Neural cell (in vitro differentiated cells): ENCODE measurements at regions not wholly inside any gene's neighbourhood (a gene's known extent, or its start where the extent isn't known, plus 50 kb on each side); places are given as distances from the start of the nearest gene placed in this dataset.

ENCODE experiments used
- H2AFZ ChIP-seq: fragments of 200-600, 300-800 bp; sonication (generic), shearing (Covaris generic); 2 replicates; pipeline ENCODE4 v1.6.0; 2014; ENCODE audit warnings: low read depth, mild to moderate bottlenecking, antibody characterized with exemption, low read length, moderate library complexity
- H3F3A ChIP-seq: fragments of 200-600 bp; shearing (Covaris generic); 2 replicates; pipeline ENCODE4 v1.6.1; 2016; ENCODE audit warnings: mild to moderate bottlenecking, moderate library complexity, mixed read lengths, antibody characterized with exemption, low read length; ENCODE audit not compliant: insufficient read depth, poor library complexity, severe bottlenecking
- H3K27ac ChIP-seq: fragments of 200-600, 300-800 bp; sonication (generic), shearing (Covaris generic); 2 replicates; pipeline ENCODE4 v1.5.1; 2014; ENCODE audit warnings: mild to moderate bottlenecking, low read length, moderate library complexity
- H3K27me3 ChIP-seq: fragments of 300-800, 200-600 bp; sonication (generic), shearing (Covaris generic); 2 replicates; pipeline ENCODE4 v1.6.0; 2014; ENCODE audit warnings: mild to moderate bottlenecking, low read depth, low read length, moderate library complexity; ENCODE audit not compliant: insufficient read depth
- H3K36me3 ChIP-seq: fragments of 300-800, 200-600 bp; sonication (generic), shearing (Covaris generic); 2 replicates; pipeline ENCODE4 v1.5.1; 2014; ENCODE audit warnings: mild to moderate bottlenecking, antibody characterized with exemption, low read length, moderate library complexity; ENCODE audit not compliant: insufficient read depth
- H3K4me2 ChIP-seq: fragments of 300-800, 200-600 bp; sonication (generic), shearing (Covaris generic); 2 replicates; pipeline ENCODE4 v1.6.0; 2014; ENCODE audit warnings: mild to moderate bottlenecking, low read length
- H3K4me3 ChIP-seq: fragments of 300-800, 200-600 bp; sonication (generic), shearing (Covaris generic); 2 replicates; pipeline ENCODE4 v1.5.1; 2014; ENCODE audit warnings: mild to moderate bottlenecking, low read length, moderate library complexity
- H3K79me2 ChIP-seq: fragments of 200-600 bp; shearing (Covaris generic); replicated peaks from 2 replicates; pipeline ENCODE4 v1.6.0; 2014; ENCODE audit warnings: mild to moderate bottlenecking, low read length, moderate library complexity; ENCODE audit not compliant: insufficient read depth
- H3K9ac ChIP-seq: fragments of 300-800, 200-600 bp; sonication (generic), shearing (Covaris generic); 2 replicates; pipeline ENCODE4 v1.6.1; 2016; ENCODE audit warnings: mild to moderate bottlenecking, low read length, mixed read lengths
- H3K9me2 ChIP-seq: fragments of 200-600 bp; shearing (Covaris generic); 2 replicates; pipeline ENCODE4 v1.6.1; 2016; ENCODE audit warnings: mild to moderate bottlenecking, low read length, mixed read lengths; ENCODE audit not compliant: insufficient read depth
- H3K9me3 ChIP-seq: fragments of 200-600, 300-800 bp; sonication (generic), shearing (Covaris generic); 2 replicates; pipeline ENCODE4 v1.6.1; 2016; ENCODE audit warnings: mild to moderate bottlenecking, mixed run types, low read length, moderate library complexity, mixed read lengths
- H4K20me1 ChIP-seq: fragments of 200-600 bp; shearing (Covaris generic); 2 replicates; pipeline ENCODE4 v1.6.1; 2016; ENCODE audit warnings: mild to moderate bottlenecking, mixed run types; ENCODE audit not compliant: insufficient read depth
- EP300 ChIP-seq: fragments of 450-650 bp; conservative IDR thresholded peaks from 2 replicates; pipeline ENCODE4 v1.6.1; 2014; ENCODE audit warnings: antibody characterized with exemption, mild to moderate bottlenecking, moderate library complexity; ENCODE audit not compliant: poor library complexity, severe bottlenecking
- EZH2 ChIP-seq: fragments of 200-600, 300-800 bp; shearing (Covaris generic), sonication (generic); IDR thresholded peaks from 2 replicates; pipeline ENCODE4 v1.6.1; 2014; ENCODE audit warnings: antibody characterized with exemption, low read length, borderline replicate concordance, mild to moderate bottlenecking; ENCODE audit not compliant: insufficient read depth, poor library complexity, severe bottlenecking
- MXI1 ChIP-seq: fragments of 450-650 bp; conservative IDR thresholded peaks from 2 replicates; pipeline ENCODE4 v1.6.1; 2014; ENCODE audit warnings: antibody characterized with exemption, mild to moderate bottlenecking; ENCODE audit not compliant: poor library complexity, severe bottlenecking
- POLR2AphosphoS5 ChIP-seq: IDR thresholded peaks from 2 replicates; pipeline ENCODE4 v1.6.1; 2012
- RAD21 ChIP-seq: fragments of 450-650 bp; conservative IDR thresholded peaks from 2 replicates; pipeline ENCODE4 v1.6.1; 2014; ENCODE audit warnings: antibody characterized with exemption, mild to moderate bottlenecking, moderate library complexity
- SMC3 ChIP-seq: fragments of 450-650 bp; conservative IDR thresholded peaks from 2 replicates; pipeline ENCODE4 v1.6.1; 2014; ENCODE audit warnings: antibody characterized with exemption, mild to moderate bottlenecking, moderate library complexity; ENCODE audit not compliant: poor library complexity
- TAF1 ChIP-seq: IDR thresholded peaks from 2 replicates; pipeline ENCODE4 v1.6.1; 2012; ENCODE audit warnings: low read depth
- TF ChIP-seq, protein P1 (sequence below): fragments of 450-650 bp; IDR thresholded peaks from 2 replicates; pipeline ENCODE4 v1.5.1; 2014; ENCODE audit warnings: antibody characterized with exemption, mild to moderate bottlenecking, moderate library complexity; ENCODE audit not compliant: poor library complexity, severe bottlenecking
- TF ChIP-seq, protein P2 (sequence below): IDR thresholded peaks from 2 replicates; pipeline ENCODE4 v1.6.1; 2012; ENCODE audit warnings: borderline replicate concordance

DNA sequence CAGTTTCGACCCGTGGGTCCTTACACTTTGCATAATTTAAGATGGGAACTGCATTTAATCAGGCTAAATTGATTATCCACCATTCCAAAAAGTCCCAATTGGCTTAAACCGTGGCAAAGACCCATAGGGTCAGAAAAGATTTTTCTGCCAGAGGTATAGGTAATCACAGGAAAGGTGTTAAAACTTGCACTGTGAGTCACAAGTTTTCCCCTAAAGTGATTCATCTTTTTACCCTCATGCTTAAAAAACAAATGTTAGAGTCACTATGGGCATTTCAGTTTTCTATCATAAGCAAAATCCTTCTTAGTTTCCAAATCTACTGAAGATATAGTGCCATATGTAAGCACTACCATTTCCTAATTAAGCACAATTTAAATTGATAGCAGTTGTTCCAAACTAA lies 1079.8 kb downstream of the ADGRL2 start:
- H3K9me3 ChIP-seq: no peaks in the 10 kb centered on the region
- H4K20me1 ChIP-seq: no peaks in the 10 kb centered on the region
- TF ChIP-seq, protein P1, sequence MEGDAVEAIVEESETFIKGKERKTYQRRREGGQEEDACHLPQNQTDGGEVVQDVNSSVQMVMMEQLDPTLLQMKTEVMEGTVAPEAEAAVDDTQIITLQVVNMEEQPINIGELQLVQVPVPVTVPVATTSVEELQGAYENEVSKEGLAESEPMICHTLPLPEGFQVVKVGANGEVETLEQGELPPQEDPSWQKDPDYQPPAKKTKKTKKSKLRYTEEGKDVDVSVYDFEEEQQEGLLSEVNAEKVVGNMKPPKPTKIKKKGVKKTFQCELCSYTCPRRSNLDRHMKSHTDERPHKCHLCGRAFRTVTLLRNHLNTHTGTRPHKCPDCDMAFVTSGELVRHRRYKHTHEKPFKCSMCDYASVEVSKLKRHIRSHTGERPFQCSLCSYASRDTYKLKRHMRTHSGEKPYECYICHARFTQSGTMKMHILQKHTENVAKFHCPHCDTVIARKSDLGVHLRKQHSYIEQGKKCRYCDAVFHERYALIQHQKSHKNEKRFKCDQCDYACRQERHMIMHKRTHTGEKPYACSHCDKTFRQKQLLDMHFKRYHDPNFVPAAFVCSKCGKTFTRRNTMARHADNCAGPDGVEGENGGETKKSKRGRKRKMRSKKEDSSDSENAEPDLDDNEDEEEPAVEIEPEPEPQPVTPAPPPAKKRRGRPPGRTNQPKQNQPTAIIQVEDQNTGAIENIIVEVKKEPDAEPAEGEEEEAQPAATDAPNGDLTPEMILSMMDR: no peak
- TF ChIP-seq RAD21 (no peak), MXI1 (no peak), EZH2 (no peak), POLR2AphosphoS5 (no peak), TAF1 (no peak), EP300 (no peak), SMC3 (no peak)
- TF ChIP-seq, protein P2, sequence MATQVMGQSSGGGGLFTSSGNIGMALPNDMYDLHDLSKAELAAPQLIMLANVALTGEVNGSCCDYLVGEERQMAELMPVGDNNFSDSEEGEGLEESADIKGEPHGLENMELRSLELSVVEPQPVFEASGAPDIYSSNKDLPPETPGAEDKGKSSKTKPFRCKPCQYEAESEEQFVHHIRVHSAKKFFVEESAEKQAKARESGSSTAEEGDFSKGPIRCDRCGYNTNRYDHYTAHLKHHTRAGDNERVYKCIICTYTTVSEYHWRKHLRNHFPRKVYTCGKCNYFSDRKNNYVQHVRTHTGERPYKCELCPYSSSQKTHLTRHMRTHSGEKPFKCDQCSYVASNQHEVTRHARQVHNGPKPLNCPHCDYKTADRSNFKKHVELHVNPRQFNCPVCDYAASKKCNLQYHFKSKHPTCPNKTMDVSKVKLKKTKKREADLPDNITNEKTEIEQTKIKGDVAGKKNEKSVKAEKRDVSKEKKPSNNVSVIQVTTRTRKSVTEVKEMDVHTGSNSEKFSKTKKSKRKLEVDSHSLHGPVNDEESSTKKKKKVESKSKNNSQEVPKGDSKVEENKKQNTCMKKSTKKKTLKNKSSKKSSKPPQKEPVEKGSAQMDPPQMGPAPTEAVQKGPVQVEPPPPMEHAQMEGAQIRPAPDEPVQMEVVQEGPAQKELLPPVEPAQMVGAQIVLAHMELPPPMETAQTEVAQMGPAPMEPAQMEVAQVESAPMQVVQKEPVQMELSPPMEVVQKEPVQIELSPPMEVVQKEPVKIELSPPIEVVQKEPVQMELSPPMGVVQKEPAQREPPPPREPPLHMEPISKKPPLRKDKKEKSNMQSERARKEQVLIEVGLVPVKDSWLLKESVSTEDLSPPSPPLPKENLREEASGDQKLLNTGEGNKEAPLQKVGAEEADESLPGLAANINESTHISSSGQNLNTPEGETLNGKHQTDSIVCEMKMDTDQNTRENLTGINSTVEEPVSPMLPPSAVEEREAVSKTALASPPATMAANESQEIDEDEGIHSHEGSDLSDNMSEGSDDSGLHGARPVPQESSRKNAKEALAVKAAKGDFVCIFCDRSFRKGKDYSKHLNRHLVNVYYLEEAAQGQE: no peak
- no peak overlapping the region for H3K4me3 ChIP-seq
- H3F3A ChIP-seq: no peaks in the 10 kb centered on the region
- no peak overlapping the region for H3K27ac ChIP-seq
- H3K9ac ChIP-seq: no peak overlapping the region
- no peaks in the 10 kb centered on the region for H3K9me2 ChIP-seq
- H3K27me3 ChIP-seq: no peaks in the 10 kb centered on the region
- H3K79me2 ChIP-seq: no peaks in the 10 kb centered on the region
- H2AFZ ChIP-seq: no peak overlapping the region
- no peaks in the 10 kb centered on the region for H3K36me3 ChIP-seq
- no peak overlapping the region for H3K4me2 ChIP-seq

DNA sequence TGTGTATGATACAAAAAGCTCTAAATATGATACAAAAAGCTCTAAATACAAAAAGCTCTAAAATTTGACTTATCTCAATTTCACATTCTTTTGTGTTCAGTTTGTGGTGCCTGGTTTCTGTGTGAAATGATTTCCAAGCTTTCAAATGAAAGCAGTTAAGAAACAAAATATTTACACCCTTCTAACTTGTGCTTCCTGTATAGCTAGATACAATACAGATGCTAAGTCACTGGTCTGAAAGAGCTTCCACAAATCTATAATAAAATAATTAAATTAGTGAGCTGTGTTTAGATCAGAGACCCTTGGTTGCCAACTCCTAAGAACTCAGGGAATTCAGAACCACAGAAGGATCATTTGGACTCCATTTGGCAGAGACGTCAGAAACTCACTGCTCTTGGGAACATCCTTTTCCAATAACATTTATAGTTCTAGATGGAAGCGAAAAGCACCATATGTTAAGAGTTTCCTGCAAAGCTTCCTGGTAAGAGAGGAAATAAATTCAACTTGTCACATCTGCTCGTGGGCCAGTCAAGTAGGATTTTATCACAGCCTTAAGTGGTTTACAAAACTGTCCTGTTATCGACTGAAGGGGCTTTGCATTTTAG lies 1079.1 kb downstream of the ADGRL2 start:
- Histone ChIP-seq H3K9me2 (no peaks in the 10 kb centered on the region), H3K27me3 (no peaks in the 10 kb centered on the region), H3K27ac (no peak overlapping the region), H3K4me3 (no peak overlapping the region), H2AFZ (no peak overlapping the region), H3K4me2 (no peak overlapping the region), H3K9ac (no peak overlapping the region), H3F3A (no peaks in the 10 kb centered on the region), H3K79me2 (no peaks in the 10 kb centered on the region), H3K36me3 (no peaks in the 10 kb centered on the region), H3K9me3 (no peaks in the 10 kb centered on the region), H4K20me1 (no peaks in the 10 kb centered on the region)
- TF ChIP-seq MXI1: no peak
- TF ChIP-seq, protein P1: no peak
- TF ChIP-seq, protein P2: no peak
- TF ChIP-seq TAF1: no peak
- TF ChIP-seq POLR2AphosphoS5: no peak
- no peak for TF ChIP-seq SMC3
- no peak for TF ChIP-seq EP300
- no peak for TF ChIP-seq RAD21
- no peak for TF ChIP-seq EZH2
